Neural cell (in vitro differentiated cells): ENCODE measurements at regions not wholly inside any gene's neighbourhood (a gene's known extent, or its start where the extent isn't known, plus 50 kb on each side); places are given as distances from the start of the nearest gene placed in this dataset.

ENCODE experiments used
- CTCF ChIP-seq: fragments of 450-650 bp; IDR thresholded peaks from 2 replicates; pipeline ENCODE4 v1.5.1; 2014; ENCODE audit warnings: antibody characterized with exemption, mild to moderate bottlenecking, moderate library complexity; ENCODE audit not compliant: poor library complexity, severe bottlenecking
- EP300 ChIP-seq: fragments of 450-650 bp; conservative IDR thresholded peaks from 2 replicates; pipeline ENCODE4 v1.6.1; 2014; ENCODE audit warnings: antibody characterized with exemption, mild to moderate bottlenecking, moderate library complexity; ENCODE audit not compliant: poor library complexity, severe bottlenecking
- EZH2 ChIP-seq: fragments of 200-600, 300-800 bp; shearing (Covaris generic), sonication (generic); IDR thresholded peaks from 2 replicates; pipeline ENCODE4 v1.6.1; 2014; ENCODE audit warnings: antibody characterized with exemption, low read length, borderline replicate concordance, mild to moderate bottlenecking; ENCODE audit not compliant: insufficient read depth, poor library complexity, severe bottlenecking
- MXI1 ChIP-seq: fragments of 450-650 bp; conservative IDR thresholded peaks from 2 replicates; pipeline ENCODE4 v1.6.1; 2014; ENCODE audit warnings: antibody characterized with exemption, mild to moderate bottlenecking; ENCODE audit not compliant: poor library complexity, severe bottlenecking
- POLR2AphosphoS5 ChIP-seq: IDR thresholded peaks from 2 replicates; pipeline ENCODE4 v1.6.1; 2012
- RAD21 ChIP-seq: fragments of 450-650 bp; conservative IDR thresholded peaks from 2 replicates; pipeline ENCODE4 v1.6.1; 2014; ENCODE audit warnings: antibody characterized with exemption, mild to moderate bottlenecking, moderate library complexity
- REST ChIP-seq: IDR thresholded peaks from 2 replicates; pipeline ENCODE4 v1.6.1; 2012; ENCODE audit warnings: borderline replicate concordance
- SMC3 ChIP-seq: fragments of 450-650 bp; conservative IDR thresholded peaks from 2 replicates; pipeline ENCODE4 v1.6.1; 2014; ENCODE audit warnings: antibody characterized with exemption, mild to moderate bottlenecking, moderate library complexity; ENCODE audit not compliant: poor library complexity
- TAF1 ChIP-seq: IDR thresholded peaks from 2 replicates; pipeline ENCODE4 v1.6.1; 2012; ENCODE audit warnings: low read depth

GRCh38 chr4:18398661-18399060, 377.1 kb upstream of the LCORL start:
- TF ChIP-seq CTCF (no peak), RAD21 (no peak), EZH2 (no peak), POLR2AphosphoS5 (no peak), REST (no peak), TAF1 (no peak), SMC3 (no peak), MXI1 (no peak), EP300 (no peak)
